Type B pancreatic cell (in vitro differentiated cells): ENCODE measurements at regions not wholly inside any gene's neighbourhood (a gene's known extent, or its start where the extent isn't known, plus 50 kb on each side); places are given as distances from the start of the nearest gene placed in this dataset.

Source experiments
- DNase-seq: peaks from one replicate; pipeline ENCODE4 v3.0.0; 2021; ENCODE audit warnings: mixed read lengths; ENCODE audit not compliant: unreplicated experiment; ENCODE audit errors: extremely low spot score
- H3K27ac Mint-ChIP-seq: 2 replicates; pipeline ENCODE4 v1.8.0; 2021; ENCODE audit warnings: mild to moderate bottlenecking, mixed read lengths
- H3K27me3 Mint-ChIP-seq: 2 replicates; pipeline ENCODE4 v1.8.0; 2021; ENCODE audit warnings: mixed read lengths
- H3K36me3 Mint-ChIP-seq: 2 replicates; pipeline ENCODE4 v1.8.0; 2021; ENCODE audit warnings: mixed read lengths
- H3K4me1 Mint-ChIP-seq: one replicate; pipeline ENCODE4 v1.8.0; 2021; ENCODE audit warnings: mixed read lengths; ENCODE audit not compliant: unreplicated experiment
- H3K4me3 Mint-ChIP-seq: 2 replicates; pipeline ENCODE4 v1.8.0; 2021; ENCODE audit warnings: mild to moderate bottlenecking, mixed read lengths
- H3K9me3 Mint-ChIP-seq: 2 replicates; pipeline ENCODE4 v1.8.0; 2021; ENCODE audit warnings: mixed read lengths
- TF ChIP-seq, protein P1 (sequence below): fragments of 200-600 bp; sonication (generic); conservative IDR thresholded peaks from 2 replicates; pipeline ENCODE4 v1.5.0; 2021; ENCODE audit warnings: antibody characterized with exemption, mild to moderate bottlenecking

GRCh38 chr4:18961266-18961665 is 939.7 kb upstream of the LCORL start:
- Mint-ChIP-seq H3K4me3 (no peak overlapping the region), H3K4me1 (peaks cover 7% of the 10 kb centered on the region), H3K27ac (no peak overlapping the region), H3K27me3 (no peaks in the 10 kb centered on the region), H3K36me3 (peaks cover 7% of the 10 kb centered on the region), H3K9me3 (peaks cover 4% of the 10 kb centered on the region)
- DNase-seq = no peak
- TF ChIP-seq, protein P1, sequence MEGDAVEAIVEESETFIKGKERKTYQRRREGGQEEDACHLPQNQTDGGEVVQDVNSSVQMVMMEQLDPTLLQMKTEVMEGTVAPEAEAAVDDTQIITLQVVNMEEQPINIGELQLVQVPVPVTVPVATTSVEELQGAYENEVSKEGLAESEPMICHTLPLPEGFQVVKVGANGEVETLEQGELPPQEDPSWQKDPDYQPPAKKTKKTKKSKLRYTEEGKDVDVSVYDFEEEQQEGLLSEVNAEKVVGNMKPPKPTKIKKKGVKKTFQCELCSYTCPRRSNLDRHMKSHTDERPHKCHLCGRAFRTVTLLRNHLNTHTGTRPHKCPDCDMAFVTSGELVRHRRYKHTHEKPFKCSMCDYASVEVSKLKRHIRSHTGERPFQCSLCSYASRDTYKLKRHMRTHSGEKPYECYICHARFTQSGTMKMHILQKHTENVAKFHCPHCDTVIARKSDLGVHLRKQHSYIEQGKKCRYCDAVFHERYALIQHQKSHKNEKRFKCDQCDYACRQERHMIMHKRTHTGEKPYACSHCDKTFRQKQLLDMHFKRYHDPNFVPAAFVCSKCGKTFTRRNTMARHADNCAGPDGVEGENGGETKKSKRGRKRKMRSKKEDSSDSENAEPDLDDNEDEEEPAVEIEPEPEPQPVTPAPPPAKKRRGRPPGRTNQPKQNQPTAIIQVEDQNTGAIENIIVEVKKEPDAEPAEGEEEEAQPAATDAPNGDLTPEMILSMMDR = no peak

DNA sequence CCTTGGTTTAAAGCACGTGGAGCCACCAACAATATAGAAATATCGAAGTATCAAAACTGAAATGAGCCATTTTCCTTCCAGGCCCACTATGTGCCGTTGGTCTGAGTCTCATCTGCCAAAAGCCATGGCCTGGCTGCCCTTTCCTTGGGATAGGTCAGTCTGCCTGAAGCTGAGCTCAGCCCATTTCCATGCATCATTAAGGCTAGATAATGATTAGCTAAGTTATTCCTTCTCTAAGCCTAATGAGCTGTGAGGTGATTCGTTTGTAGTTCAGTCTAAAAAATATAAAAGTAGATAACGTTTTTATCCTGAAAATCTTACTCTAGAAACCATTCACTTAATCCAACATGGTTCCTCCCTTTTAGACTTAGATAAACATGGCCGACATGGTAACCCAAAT is 936.2 kb upstream of the LCORL start:
- H3K36me3 Mint-ChIP-seq = peaks cover 4% of the 10 kb centered on the region
- peaks cover 12% of the 10 kb centered on the region for H3K4me1 Mint-ChIP-seq
- no peaks in the 10 kb centered on the region for H3K27me3 Mint-ChIP-seq

DNA sequence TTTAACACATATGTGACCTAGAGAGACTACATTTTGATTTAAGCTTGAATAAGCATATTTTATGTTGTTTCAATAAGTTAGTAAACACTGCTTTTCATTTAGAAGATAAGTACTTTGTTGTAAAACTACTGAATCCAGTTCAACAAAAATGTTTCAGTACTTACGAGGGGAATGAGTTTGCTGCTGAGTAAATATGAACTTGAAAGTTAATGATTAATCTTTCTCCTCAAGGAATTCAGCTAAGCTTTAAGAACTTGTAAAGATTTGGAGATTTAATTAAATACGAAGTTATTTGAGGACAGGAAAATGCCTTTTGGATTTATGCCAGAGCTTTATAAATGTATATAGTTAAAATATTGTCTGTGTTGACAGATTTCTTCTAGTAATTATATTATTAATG is 933.0 kb upstream of the LCORL start:
- TF ChIP-seq, protein P1 = no peak
- Mint-ChIP-seq H3K9me3 (peaks cover 8% of the 10 kb centered on the region), H3K27me3 (no peaks in the 10 kb centered on the region), H3K27ac (no peak overlapping the region), H3K36me3 (peaks cover 4% of the 10 kb centered on the region), H3K4me3 (no peak overlapping the region), H3K4me1 (peaks cover 5% of the 10 kb centered on the region)
- DNase-seq = no peak

More for the DNA sequence above, 936.2 kb upstream of the LCORL start:
- TF ChIP-seq, protein P1 = no peak
- DNase-seq = no peak
- Mint-ChIP-seq H3K9me3 (peaks cover 3% of the 10 kb centered on the region), H3K27ac (no peak overlapping the region), H3K4me3 (no peak overlapping the region)

GRCh38 chr4:18953613-18954012 is 932.1 kb upstream of the LCORL start:
- H3K4me3 Mint-ChIP-seq = no peak overlapping the region
- H3K9me3 Mint-ChIP-seq = peaks cover 8% of the 10 kb centered on the region
- H3K4me1 Mint-ChIP-seq = peaks cover 5% of the 10 kb centered on the region
- H3K27ac Mint-ChIP-seq = no peak overlapping the region
- no peaks in the 10 kb centered on the region for H3K27me3 Mint-ChIP-seq
- TF ChIP-seq, protein P1 = no peak
- no peaks in the 10 kb centered on the region for H3K36me3 Mint-ChIP-seq
- no peak for DNase-seq

DNA sequence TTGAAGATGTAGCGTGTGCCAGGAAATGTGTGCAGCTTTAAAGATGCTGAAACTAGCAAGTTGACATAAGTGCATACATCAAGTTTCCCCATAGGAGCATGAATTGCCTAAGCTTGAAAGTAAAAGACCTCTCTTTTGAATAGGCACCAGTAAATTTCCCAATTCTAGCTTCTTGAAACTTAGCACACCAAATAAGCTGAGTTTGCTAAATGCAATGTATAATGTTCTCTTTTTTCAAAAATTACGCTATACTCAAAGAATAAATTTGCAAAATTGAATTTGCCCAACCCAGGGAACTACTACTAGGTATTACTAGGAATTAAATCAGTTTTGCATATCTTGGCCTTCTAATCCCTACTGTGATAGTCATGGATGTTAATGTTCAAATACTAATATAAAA is 923.9 kb upstream of the LCORL start:
- peaks cover 3% of the 10 kb centered on the region for H3K9me3 Mint-ChIP-seq
- H3K27me3 Mint-ChIP-seq = no peaks in the 10 kb centered on the region

More for the DNA sequence above, 923.9 kb upstream of the LCORL start:
- no peak for DNase-seq
- no peak overlapping the region for H3K27ac Mint-ChIP-seq
- no peaks in the 10 kb centered on the region for H3K36me3 Mint-ChIP-seq
- H3K4me1 Mint-ChIP-seq = no peaks in the 10 kb centered on the region
- no peak overlapping the region for H3K4me3 Mint-ChIP-seq
- TF ChIP-seq, protein P1 = no peak
